SK-N-SH treated with all-trans-retinoic acid at 6 μM for 48 hours (cell line): ENCODE measurements at regions not wholly inside any gene's neighbourhood (a gene's known extent, or its start where the extent isn't known, plus 50 kb on each side); places are given as distances from the start of the nearest gene placed in this dataset.

Experiments used
- ATAC-seq: fragments of 200-7000 bp; cut with Tn5 transposase; 3 replicates; pipeline ENCODE4 v1.9.1; 2020; ENCODE audit warnings: mild to moderate bottlenecking, moderate library complexity
- ARNTL ChIP-seq: fragments of 450-650 bp; formaldehyde crosslinking; IDR thresholded peaks from 2 replicates; pipeline ENCODE4 v1.5.0; 2020; ENCODE audit warnings: low read depth, mild to moderate bottlenecking, moderate library complexity, borderline replicate concordance
- BACH2 ChIP-seq: fragments of 250-450 bp; sonication (Bioruptor Pico); IDR thresholded peaks from 2 replicates; pipeline ENCODE4 v1.9.0; 2021; ENCODE audit warnings: mild to moderate bottlenecking, borderline replicate concordance
- CSDC2 ChIP-seq: fragments of 250-450 bp; sonication (Bioruptor Pico); IDR thresholded peaks from 2 replicates; pipeline ENCODE4 v1.5.0; 2020; ENCODE audit warnings: mild to moderate bottlenecking, moderate library complexity
- ESRRG ChIP-seq: fragments of 250-450 bp; sonication (Bioruptor Pico); IDR thresholded peaks from 2 replicates; pipeline ENCODE4 v1.6.1; 2021; ENCODE audit warnings: mild to moderate bottlenecking
- GLIS3 ChIP-seq: fragments of 250-450 bp; sonication (Bioruptor Pico); IDR thresholded peaks from 2 replicates; pipeline ENCODE4 v1.5.0; 2020; ENCODE audit warnings: mild to moderate bottlenecking, moderate library complexity
- ISL1 ChIP-seq: fragments of 250-450 bp; sonication (Bioruptor Pico); IDR thresholded peaks from 2 replicates; pipeline ENCODE4 v2.1.2; 2022; ENCODE audit warnings: mild to moderate bottlenecking, moderate library complexity
- RARB ChIP-seq: fragments of 250-450 bp; sonication (Bioruptor Pico); IDR thresholded peaks from 2 replicates; pipeline ENCODE4 v1.8.0; 2021; ENCODE audit warnings: mild to moderate bottlenecking, moderate library complexity
- TCF4 ChIP-seq: fragments of 250-450 bp; sonication (Bioruptor Pico); IDR thresholded peaks from 2 replicates; pipeline ENCODE4 v1.8.0; 2021; ENCODE audit warnings: mild to moderate bottlenecking, moderate library complexity, borderline replicate concordance
- TOX ChIP-seq: fragments of 250-450 bp; sonication (Bioruptor Pico); IDR thresholded peaks from 2 replicates; pipeline ENCODE4 v1.8.0; 2021; ENCODE audit warnings: mild to moderate bottlenecking, moderate library complexity, borderline replicate concordance
- ZC3H10 ChIP-seq: fragments of 250-450 bp; sonication (Bioruptor Pico); IDR thresholded peaks from 2 replicates; pipeline ENCODE4 v1.5.1; 2021; ENCODE audit warnings: mild to moderate bottlenecking, moderate library complexity
- ZFP3 ChIP-seq: fragments of 250-450 bp; sonication (Bioruptor Pico); IDR thresholded peaks from 2 replicates; pipeline ENCODE4 v1.5.0; 2020; ENCODE audit warnings: mild to moderate bottlenecking, moderate library complexity
- ZNF565 ChIP-seq: fragments of 450-650 bp; formaldehyde crosslinking; conservative IDR thresholded peaks from 2 replicates; pipeline ENCODE4 v1.5.0; 2020; ENCODE audit warnings: low read depth, mild to moderate bottlenecking, moderate library complexity
- ZNF70 ChIP-seq: fragments of 450-650 bp; formaldehyde crosslinking; IDR thresholded peaks from 2 replicates; pipeline ENCODE4 v1.5.0; 2020; ENCODE audit warnings: mild to moderate bottlenecking, moderate library complexity
- ZNF8 ChIP-seq: fragments of 450-650 bp; formaldehyde crosslinking; IDR thresholded peaks from 2 replicates; pipeline ENCODE4 v1.5.0; 2020; ENCODE audit warnings: mild to moderate bottlenecking, moderate library complexity
- TF ChIP-seq, protein P1 (sequence below): fragments of 250-450 bp; sonication (Bioruptor Pico); IDR thresholded peaks from 2 replicates; pipeline ENCODE4 v1.5.1; 2020; ENCODE audit warnings: low read depth, mild to moderate bottlenecking, moderate library complexity
- TF ChIP-seq, protein P2 (sequence below): fragments of 250-450 bp; sonication (Bioruptor Pico); IDR thresholded peaks from 2 replicates; pipeline ENCODE4 v1.5.0; 2020; ENCODE audit warnings: mild to moderate bottlenecking, moderate library complexity
- TF ChIP-seq, protein P3 (sequence below): fragments of 250-450 bp; sonication (Bioruptor Pico); IDR thresholded peaks from 2 replicates; pipeline ENCODE4 v1.5.1; 2021; ENCODE audit warnings: mild to moderate bottlenecking, moderate library complexity
- TF ChIP-seq, protein P4 (sequence below): fragments of 250-450 bp; sonication (Bioruptor Pico); IDR thresholded peaks from 2 replicates; pipeline ENCODE4 v1.8.0; 2021; ENCODE audit warnings: low read depth, mild to moderate bottlenecking, moderate library complexity, borderline replicate concordance
- TF ChIP-seq, protein P5 (sequence below): fragments of 250-450 bp; sonication (Bioruptor Pico); IDR thresholded peaks from 2 replicates; pipeline ENCODE4 v1.8.0; 2020; ENCODE audit warnings: mild to moderate bottlenecking, moderate library complexity, borderline replicate concordance

DNA sequence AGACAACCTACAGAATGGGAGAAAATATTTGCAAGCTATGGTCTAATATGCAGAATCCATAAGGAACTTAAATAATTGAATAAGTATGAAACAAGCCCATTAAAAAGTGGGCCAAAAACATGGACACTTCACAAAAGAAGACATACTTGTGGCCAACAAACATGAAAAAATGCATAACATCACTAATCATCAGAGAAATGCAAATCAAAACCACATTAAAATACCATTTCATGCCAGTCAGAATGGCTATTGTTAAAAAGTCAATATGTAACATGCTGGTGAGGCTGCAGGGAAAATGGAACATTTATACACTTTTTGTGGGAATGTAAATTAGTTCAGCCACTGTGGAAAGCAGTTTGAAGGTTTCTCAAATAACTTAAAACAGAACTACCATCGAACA lies 945.4 kb upstream of the FLRT2 start:
- no peak for TF ChIP-seq ZC3H10
- TF ChIP-seq ZNF8 (CRISPR knock-in tag) = no peak
- TF ChIP-seq, protein P1, sequence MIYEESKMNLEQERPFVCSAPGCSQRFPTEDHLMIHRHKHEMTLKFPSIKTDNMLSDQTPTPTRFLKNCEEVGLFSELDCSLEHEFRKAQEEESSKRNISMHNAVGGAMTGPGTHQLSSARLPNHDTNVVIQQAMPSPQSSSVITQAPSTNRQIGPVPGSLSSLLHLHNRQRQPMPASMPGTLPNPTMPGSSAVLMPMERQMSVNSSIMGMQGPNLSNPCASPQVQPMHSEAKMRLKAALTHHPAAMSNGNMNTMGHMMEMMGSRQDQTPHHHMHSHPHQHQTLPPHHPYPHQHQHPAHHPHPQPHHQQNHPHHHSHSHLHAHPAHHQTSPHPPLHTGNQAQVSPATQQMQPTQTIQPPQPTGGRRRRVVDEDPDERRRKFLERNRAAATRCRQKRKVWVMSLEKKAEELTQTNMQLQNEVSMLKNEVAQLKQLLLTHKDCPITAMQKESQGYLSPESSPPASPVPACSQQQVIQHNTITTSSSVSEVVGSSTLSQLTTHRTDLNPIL (CRISPR knock-in tag) = no peak
- TF ChIP-seq, protein P2, sequence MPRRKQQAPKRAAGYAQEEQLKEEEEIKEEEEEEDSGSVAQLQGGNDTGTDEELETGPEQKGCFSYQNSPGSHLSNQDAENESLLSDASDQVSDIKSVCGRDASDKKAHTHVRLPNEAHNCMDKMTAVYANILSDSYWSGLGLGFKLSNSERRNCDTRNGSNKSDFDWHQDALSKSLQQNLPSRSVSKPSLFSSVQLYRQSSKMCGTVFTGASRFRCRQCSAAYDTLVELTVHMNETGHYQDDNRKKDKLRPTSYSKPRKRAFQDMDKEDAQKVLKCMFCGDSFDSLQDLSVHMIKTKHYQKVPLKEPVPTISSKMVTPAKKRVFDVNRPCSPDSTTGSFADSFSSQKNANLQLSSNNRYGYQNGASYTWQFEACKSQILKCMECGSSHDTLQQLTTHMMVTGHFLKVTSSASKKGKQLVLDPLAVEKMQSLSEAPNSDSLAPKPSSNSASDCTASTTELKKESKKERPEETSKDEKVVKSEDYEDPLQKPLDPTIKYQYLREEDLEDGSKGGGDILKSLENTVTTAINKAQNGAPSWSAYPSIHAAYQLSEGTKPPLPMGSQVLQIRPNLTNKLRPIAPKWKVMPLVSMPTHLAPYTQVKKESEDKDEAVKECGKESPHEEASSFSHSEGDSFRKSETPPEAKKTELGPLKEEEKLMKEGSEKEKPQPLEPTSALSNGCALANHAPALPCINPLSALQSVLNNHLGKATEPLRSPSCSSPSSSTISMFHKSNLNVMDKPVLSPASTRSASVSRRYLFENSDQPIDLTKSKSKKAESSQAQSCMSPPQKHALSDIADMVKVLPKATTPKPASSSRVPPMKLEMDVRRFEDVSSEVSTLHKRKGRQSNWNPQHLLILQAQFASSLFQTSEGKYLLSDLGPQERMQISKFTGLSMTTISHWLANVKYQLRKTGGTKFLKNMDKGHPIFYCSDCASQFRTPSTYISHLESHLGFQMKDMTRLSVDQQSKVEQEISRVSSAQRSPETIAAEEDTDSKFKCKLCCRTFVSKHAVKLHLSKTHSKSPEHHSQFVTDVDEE (CRISPR knock-in tag) = no peak
- no peak for TF ChIP-seq ISL1 (CRISPR knock-in tag)
- no peak for ATAC-seq

DNA sequence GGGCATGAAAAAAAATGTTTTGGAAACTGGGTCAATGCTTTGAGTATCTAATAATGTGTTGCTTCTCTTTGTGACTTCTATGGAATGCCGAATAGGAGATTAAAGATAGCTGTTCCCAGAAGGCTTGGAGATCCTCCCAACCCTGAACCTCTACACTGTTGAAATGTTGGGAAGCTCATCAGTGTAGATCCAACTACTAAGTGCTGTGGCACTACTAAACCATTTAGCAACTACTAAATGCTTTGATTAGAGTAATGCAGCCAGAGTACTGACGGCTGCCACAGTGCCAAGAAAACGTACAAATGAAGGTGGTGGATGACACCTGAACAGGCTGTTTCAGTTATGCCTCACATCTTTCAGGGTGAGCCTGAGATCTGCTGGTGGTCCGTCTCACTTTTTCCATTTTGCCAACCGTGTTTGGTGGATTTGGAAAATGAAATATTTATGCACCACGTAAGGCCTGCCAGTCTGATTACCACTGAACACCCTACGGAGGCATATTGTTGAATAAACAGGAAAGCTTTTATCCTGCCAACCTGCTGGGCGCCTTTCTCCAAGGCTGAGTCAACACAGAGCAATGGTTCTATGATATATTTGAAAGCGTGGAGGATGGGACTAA lies 938.0 kb upstream of the FLRT2 start:
- no peak for TF ChIP-seq ARNTL (CRISPR knock-in tag)
- TF ChIP-seq, protein P2 (CRISPR knock-in tag) = no peak
- no peak for TF ChIP-seq RARB (CRISPR knock-in tag)
- TF ChIP-seq ZNF565 (CRISPR knock-in tag) = no peak
- no peak for TF ChIP-seq ZC3H10
- TF ChIP-seq, protein P3, sequence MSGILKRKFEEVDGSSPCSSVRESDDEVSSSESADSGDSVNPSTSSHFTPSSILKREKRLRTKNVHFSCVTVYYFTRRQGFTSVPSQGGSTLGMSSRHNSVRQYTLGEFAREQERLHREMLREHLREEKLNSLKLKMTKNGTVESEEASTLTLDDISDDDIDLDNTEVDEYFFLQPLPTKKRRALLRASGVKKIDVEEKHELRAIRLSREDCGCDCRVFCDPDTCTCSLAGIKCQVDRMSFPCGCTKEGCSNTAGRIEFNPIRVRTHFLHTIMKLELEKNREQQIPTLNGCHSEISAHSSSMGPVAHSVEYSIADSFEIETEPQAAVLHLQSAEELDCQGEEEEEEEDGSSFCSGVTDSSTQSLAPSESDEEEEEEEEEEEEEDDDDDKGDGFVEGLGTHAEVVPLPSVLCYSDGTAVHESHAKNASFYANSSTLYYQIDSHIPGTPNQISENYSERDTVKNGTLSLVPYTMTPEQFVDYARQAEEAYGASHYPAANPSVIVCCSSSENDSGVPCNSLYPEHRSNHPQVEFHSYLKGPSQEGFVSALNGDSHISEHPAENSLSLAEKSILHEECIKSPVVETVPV = no peak
- no peak for TF ChIP-seq TCF4 (CRISPR knock-in tag)
- TF ChIP-seq, protein P4, sequence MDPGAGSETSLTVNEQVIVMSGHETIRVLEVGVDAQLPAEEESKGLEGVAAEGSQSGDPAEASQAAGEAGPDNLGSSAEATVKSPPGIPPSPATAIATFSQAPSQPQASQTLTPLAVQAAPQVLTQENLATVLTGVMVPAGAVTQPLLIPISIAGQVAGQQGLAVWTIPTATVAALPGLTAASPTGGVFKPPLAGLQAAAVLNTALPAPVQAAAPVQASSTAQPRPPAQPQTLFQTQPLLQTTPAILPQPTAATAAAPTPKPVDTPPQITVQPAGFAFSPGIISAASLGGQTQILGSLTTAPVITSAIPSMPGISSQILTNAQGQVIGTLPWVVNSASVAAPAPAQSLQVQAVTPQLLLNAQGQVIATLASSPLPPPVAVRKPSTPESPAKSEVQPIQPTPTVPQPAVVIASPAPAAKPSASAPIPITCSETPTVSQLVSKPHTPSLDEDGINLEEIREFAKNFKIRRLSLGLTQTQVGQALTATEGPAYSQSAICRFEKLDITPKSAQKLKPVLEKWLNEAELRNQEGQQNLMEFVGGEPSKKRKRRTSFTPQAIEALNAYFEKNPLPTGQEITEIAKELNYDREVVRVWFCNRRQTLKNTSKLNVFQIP = no peak
- no peak for TF ChIP-seq ESRRG (CRISPR knock-in tag)
- no peak for TF ChIP-seq ZFP3 (CRISPR knock-in tag)
- no peak for TF ChIP-seq CSDC2 (CRISPR knock-in tag)
- no peak for TF ChIP-seq BACH2
- no peak for ATAC-seq

DNA sequence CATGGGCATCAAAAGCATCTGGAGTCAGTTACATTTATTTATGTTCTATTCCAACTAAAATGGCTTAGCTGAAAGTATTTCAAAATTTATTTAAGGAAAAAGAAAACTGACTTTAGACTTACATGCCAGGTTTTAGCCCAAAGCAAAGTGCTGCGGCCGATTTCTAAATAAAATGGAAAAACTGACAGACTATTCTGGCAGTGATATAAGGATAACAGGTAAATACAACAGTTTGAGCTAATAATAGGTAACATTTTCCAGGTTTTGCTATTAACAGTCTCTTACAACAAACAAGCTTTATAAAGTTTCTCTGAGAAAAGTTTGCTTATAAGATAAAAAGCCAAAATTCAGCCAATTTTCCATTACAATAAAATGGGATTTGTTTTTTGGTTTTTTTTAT lies 937.2 kb upstream of the FLRT2 start:
- ATAC-seq = no peak
- TF ChIP-seq, protein P4 = no peak
- TF ChIP-seq, protein P3 = no peak
- no peak for TF ChIP-seq GLIS3 (CRISPR knock-in tag)
- TF ChIP-seq, protein P2 (CRISPR knock-in tag) = no peak
- TF ChIP-seq TOX (CRISPR knock-in tag) = no peak
- TF ChIP-seq ISL1 (CRISPR knock-in tag) = no peak
- no peak for TF ChIP-seq ZNF70 (CRISPR knock-in tag)
- TF ChIP-seq, protein P5, sequence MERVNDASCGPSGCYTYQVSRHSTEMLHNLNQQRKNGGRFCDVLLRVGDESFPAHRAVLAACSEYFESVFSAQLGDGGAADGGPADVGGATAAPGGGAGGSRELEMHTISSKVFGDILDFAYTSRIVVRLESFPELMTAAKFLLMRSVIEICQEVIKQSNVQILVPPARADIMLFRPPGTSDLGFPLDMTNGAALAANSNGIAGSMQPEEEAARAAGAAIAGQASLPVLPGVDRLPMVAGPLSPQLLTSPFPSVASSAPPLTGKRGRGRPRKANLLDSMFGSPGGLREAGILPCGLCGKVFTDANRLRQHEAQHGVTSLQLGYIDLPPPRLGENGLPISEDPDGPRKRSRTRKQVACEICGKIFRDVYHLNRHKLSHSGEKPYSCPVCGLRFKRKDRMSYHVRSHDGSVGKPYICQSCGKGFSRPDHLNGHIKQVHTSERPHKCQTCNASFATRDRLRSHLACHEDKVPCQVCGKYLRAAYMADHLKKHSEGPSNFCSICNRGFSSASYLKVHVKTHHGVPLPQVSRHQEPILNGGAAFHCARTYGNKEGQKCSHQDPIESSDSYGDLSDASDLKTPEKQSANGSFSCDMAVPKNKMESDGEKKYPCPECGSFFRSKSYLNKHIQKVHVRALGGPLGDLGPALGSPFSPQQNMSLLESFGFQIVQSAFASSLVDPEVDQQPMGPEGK (CRISPR knock-in tag) = no peak
